ENCODE measurements at regions not wholly inside any gene's neighbourhood (a gene's known extent, or its start where the extent isn't known, plus 50 kb on each side); places are given as distances from the start of the nearest gene placed in this dataset.
A peak's percentile ranks its signal among the peaks of the same experiment; 100 is the strongest.

DNA sequence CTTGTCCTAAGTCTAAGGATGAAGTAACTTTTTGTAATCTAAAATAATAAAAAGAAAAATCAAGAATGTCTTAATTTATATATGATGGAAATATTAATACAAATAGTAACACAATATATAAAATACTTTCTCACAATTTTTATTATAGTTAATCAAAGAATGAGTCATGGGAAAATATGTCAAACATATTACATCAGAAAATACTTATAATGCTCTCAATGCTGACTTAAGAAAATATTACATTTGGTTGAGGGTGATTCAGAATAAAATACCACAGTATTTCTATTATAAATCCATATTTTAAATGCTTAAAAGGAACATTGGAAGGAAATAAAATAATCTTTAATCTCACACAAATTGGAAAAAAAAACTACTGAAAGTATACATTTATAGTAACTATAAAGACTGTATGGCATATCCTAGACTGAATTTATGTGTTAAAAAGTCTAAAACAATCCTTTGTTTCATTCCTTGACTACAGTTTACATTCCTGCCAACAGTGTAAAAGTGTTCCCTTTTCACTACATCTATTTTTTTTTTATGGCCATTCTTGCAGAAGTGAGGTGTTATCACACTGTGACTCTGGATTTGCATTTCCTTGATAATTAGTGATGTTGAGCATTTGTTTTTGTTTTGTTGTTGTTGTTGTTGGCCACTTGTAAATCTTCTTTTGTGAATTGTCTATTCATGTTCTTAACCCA lies 1573.5 kb upstream of the ACVR2A start:
- H3K27ac Mint-ChIP-seq (ENCODE audit: unreplicated experiment), result peak overlapping the region; percentile 98

DNA sequence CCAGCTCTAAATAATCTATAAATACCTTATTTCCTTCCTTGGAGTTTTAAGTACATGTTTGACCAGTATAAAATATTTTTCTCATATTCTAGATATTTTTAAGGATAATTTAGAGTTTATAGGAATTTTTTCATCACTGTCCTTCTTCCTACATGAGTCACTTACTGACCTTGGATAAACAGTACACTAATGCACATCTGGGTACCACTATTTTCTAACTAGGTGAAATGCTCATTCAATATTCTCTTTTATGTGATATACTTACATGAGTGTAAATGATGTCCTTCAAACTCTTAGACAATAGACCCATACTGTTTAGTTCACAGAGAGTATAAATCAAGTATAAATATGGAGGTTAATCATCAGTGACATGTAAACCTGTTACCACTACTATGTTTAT lies 1574.2 kb upstream of the ACVR2A start:
- H3K27ac Mint-ChIP-seq (ENCODE audit: unreplicated experiment), result peak overlapping the region; percentile 98
- H3K4me3 Mint-ChIP-seq (ENCODE audit: unreplicated experiment), result no peak overlapping the region
- TF ChIP-seq, protein P1, sequence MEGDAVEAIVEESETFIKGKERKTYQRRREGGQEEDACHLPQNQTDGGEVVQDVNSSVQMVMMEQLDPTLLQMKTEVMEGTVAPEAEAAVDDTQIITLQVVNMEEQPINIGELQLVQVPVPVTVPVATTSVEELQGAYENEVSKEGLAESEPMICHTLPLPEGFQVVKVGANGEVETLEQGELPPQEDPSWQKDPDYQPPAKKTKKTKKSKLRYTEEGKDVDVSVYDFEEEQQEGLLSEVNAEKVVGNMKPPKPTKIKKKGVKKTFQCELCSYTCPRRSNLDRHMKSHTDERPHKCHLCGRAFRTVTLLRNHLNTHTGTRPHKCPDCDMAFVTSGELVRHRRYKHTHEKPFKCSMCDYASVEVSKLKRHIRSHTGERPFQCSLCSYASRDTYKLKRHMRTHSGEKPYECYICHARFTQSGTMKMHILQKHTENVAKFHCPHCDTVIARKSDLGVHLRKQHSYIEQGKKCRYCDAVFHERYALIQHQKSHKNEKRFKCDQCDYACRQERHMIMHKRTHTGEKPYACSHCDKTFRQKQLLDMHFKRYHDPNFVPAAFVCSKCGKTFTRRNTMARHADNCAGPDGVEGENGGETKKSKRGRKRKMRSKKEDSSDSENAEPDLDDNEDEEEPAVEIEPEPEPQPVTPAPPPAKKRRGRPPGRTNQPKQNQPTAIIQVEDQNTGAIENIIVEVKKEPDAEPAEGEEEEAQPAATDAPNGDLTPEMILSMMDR (IDR thresholded peaks at IDR 0.05), result no peak
- H3K4me1 Mint-ChIP-seq (ENCODE audit: low read depth), result peaks cover 51% of the 10 kb centered on the region
- peaks cover 7% of the 10 kb centered on the region for H3K9me3 Mint-ChIP-seq (ENCODE audit: low read depth)
- no peaks in the 10 kb centered on the region for H3K36me3 Mint-ChIP-seq (ENCODE audit: low read depth)
- no peaks in the 10 kb centered on the region for H3K27me3 Mint-ChIP-seq (ENCODE audit: low read depth)
- no peak for DNase-seq (ENCODE audit: low spot score)

More for the DNA sequence above, 1573.5 kb upstream of the ACVR2A start:
- TF ChIP-seq, protein P1 (IDR thresholded peaks at IDR 0.05), result peak; percentile 64
- peaks cover 7% of the 10 kb centered on the region for H3K9me3 Mint-ChIP-seq (ENCODE audit: low read depth)
- H3K27me3 Mint-ChIP-seq (ENCODE audit: low read depth), result no peaks in the 10 kb centered on the region
- H3K4me3 Mint-ChIP-seq (ENCODE audit: unreplicated experiment), result no peak overlapping the region
- peaks cover 50% of the 10 kb centered on the region for H3K4me1 Mint-ChIP-seq (ENCODE audit: low read depth)
- DNase-seq (ENCODE audit: low spot score), result no peak
- no peaks in the 10 kb centered on the region for H3K36me3 Mint-ChIP-seq (ENCODE audit: low read depth)

DNA sequence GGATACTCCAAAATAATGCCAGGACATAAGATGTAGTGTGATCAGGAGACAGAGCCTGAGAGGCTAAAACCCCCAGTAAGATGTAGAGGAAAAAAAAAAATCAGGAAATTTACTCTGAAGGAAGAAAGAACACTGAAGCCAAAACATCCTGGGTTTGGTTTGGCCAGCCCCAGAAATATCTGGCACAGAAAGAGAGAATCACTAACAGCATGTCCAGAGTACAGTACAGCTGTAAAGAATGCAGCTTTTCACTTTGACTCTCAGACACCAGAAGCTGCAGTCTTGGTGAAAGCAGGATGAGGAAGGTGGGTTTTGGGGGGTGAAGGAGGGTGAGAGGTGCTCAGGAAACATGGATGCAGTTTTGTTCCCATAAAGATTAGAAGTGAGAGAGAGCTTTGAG lies 1577.7 kb upstream of the ACVR2A start:
- no peak for DNase-seq (ENCODE audit: low spot score)
- Mint-ChIP-seq H3K27ac (ENCODE audit: unreplicated experiment) (peak overlapping the region; percentile 96), H3K27me3 (ENCODE audit: low read depth) (no peaks in the 10 kb centered on the region), H3K9me3 (ENCODE audit: low read depth) (peaks cover 4% of the 10 kb centered on the region), H3K4me1 (ENCODE audit: low read depth) (peaks cover 45% of the 10 kb centered on the region), H3K4me3 (ENCODE audit: unreplicated experiment) (peak overlapping the region; percentile 32), H3K36me3 (ENCODE audit: low read depth) (no peaks in the 10 kb centered on the region)
- TF ChIP-seq, protein P1 (IDR thresholded peaks at IDR 0.05), result no peak

DNA sequence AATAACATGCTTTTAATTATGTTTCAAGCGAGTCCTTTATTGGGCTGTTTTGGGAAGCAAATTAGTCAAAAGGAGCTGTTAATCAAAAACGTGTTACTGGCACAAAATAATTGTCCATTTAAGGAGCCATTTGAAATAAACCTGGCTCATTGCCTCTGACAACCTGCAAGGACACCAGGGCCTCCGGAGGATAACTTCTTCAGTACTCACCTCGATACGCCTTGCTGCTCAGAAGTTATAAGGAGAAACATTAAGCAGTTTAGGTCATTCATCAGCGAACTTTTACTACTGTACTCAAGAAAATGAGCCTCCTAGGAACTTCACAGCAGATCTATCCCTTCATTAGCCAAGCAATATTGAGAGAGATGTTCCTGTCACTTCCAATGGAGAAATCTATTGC lies 1579.2 kb upstream of the ACVR2A start:
- Mint-ChIP-seq H3K27ac (ENCODE audit: unreplicated experiment) (no peak overlapping the region), H3K4me3 (ENCODE audit: unreplicated experiment) (no peak overlapping the region), H3K36me3 (ENCODE audit: low read depth) (no peaks in the 10 kb centered on the region), H3K9me3 (ENCODE audit: low read depth) (peaks cover 4% of the 10 kb centered on the region), H3K4me1 (ENCODE audit: low read depth) (peaks cover 37% of the 10 kb centered on the region), H3K27me3 (ENCODE audit: low read depth) (no peaks in the 10 kb centered on the region)
- TF ChIP-seq, protein P1 (IDR thresholded peaks at IDR 0.05), result no peak
- no peak for DNase-seq (ENCODE audit: low spot score)

DNA sequence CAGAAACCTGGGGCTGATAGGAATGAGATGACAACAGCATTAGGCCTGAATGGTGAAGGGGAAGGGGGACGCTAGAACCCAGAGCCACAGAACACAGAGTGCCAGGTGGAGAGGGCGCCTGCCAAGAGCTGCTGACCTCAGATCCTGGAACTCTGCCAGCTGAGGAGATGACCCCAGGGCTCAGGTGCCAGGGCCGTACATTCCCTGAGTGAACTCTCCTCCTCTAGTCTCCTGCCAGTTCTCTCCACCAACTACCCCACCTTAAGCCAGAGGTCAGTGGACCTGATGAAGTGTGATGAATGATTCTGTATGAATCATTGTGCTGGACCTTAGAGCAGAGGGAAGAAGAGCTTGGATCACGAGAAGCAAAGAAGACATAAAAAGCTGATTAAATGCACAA lies 1582.2 kb upstream of the ACVR2A start:
- no peak for DNase-seq (ENCODE audit: low spot score)
- Mint-ChIP-seq H3K9me3 (ENCODE audit: low read depth) (peaks cover 4% of the 10 kb centered on the region), H3K36me3 (ENCODE audit: low read depth) (no peaks in the 10 kb centered on the region), H3K27ac (ENCODE audit: unreplicated experiment) (no peak overlapping the region), H3K4me1 (ENCODE audit: low read depth) (peaks cover 43% of the 10 kb centered on the region), H3K4me3 (ENCODE audit: unreplicated experiment) (no peak overlapping the region), H3K27me3 (ENCODE audit: low read depth) (no peaks in the 10 kb centered on the region)
- TF ChIP-seq, protein P1 (IDR thresholded peaks at IDR 0.05), result no peak
